ENCODE measurements at regions not wholly inside any gene's neighbourhood (a gene's known extent, or its start where the extent isn't known, plus 50 kb on each side); places are given as distances from the start of the nearest gene placed in this dataset.
"Not testable (repeated sequence)": the region's sequence is repeated elsewhere in the genome, so short reads cannot be mapped to it uniquely, and the experiment has no call there.

DNA sequence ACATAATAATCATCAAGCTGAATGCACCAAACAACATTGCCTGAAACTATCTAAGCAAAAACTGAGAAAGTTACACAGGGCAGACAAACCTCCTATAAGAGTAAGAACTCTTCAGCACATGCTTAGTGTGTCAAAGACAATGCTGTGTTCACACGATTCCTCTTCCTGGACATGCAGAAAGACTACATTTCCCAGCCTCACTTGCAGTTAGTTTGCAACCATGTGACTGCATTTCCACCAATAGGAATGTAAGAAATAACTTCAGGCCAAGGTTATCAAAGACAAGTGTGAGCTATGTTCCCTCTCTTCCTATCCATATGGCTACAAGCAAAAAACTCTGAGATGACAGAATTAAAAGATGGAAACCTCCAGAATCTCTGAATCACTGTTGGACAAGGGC, 109.8 kb downstream of the OTOP1 start:
- DNase-seq (ENCODE audit: extremely low read depth in 1 of 2, low read depth in 1 of 2) = not testable (repeated sequence)

DNA sequence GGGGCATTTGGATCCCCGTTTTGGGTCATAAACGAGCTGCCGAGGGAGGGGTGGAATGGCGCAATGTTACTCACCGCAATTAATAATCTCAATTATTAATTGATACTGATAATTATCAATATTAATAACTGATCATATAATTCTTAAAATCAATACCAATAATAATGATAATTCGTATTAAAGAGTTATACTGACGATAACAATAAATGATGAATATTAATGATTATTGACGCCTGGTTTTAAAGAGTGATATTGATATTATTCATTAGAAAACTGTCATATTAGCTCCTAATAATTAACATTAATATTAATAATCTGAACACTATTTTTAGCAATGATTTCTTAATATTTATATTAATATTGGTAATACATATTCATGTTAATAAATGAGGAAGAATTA, 92.4 kb downstream of the OTOP1 start:
- not testable (repeated sequence) for DNase-seq (ENCODE audit: extremely low read depth in 1 of 2, low read depth in 1 of 2)

DNA sequence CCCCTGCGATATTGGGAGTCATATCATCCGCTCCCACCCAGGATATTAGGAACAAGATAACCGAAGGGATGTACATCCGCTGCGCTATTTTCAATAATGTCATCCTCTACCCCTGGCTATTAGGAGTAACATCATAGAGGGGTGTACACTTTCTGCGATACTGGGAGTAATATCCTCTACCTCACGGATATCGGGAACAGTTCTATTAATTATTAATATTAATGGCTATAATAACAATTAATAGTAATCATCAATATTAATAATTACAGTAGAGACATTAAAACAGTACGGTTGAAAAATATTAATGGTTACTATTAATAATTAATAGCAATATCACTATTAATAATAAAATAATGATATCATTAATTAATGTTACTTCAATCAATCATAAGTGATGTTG, 90.1 kb downstream of the OTOP1 start:
- not testable (repeated sequence) for DNase-seq (ENCODE audit: extremely low read depth in 1 of 2, low read depth in 1 of 2)
